SK-N-SH (cell line): ENCODE measurements at regions not wholly inside any gene's neighbourhood (a gene's known extent, or its start where the extent isn't known, plus 50 kb on each side); places are given as distances from the start of the nearest gene placed in this dataset.

Experiments
- CTCF ChIA-PET: fragments of 300-600, 350-600 bp; formaldehyde crosslinking; extraction: SDS; loops from one replicate; lab custom pipeline; 2021; lab: Yijun Ruan, JAX
- POLR2A ChIA-PET: fragments of 350-600 bp; sonication (Branson Sonifier 250); formaldehyde crosslinking; extraction: SDS; loops from one replicate; lab custom pipeline; 2020; ENCODE audit warnings: antibody characterized with exemption, inconsistent platforms; lab: Yijun Ruan, JAX
- DNase-seq: peaks from one replicate; pipeline ENCODE4 v3.0.0; 2012
- H2AFZ ChIP-seq: fragments of 200-600 bp; sonication (generic); 2 replicates; pipeline ENCODE4 v1.8.1; 2016; ENCODE audit warnings: antibody characterized with exemption, mild to moderate bottlenecking, low read depth
- H3F3A ChIP-seq: fragments of 200-600 bp; sonication (generic); replicated peaks from 2 replicates; pipeline ENCODE3; 2016; ENCODE audit warnings: antibody characterized with exemption, mild to moderate bottlenecking; ENCODE audit not compliant: insufficient read depth
- H3K27ac ChIP-seq, 2 experiments: fragments of 200-500 bp in 1 of 2; fragments of 200-600 bp in 1 of 2; sonication (Bioruptor generic) in 1 of 2; sonication (generic), shearing (Covaris generic) in 1 of 2; 2 replicates each; pipeline versions ENCODE4 v1.5.1 to v1.6.1; 2014 to 2016; ENCODE audit warnings: low read depth in 2 of 2, inconsistent platforms in 1 of 2, low read length in 1 of 2, mild to moderate bottlenecking in 1 of 2, mixed read lengths in 1 of 2
- H3K27me3 ChIP-seq: fragments of 200-600 bp; sonication (generic), shearing (Covaris generic); 2 replicates; pipeline ENCODE4 v1.6.1; 2016; ENCODE audit warnings: mixed run types; ENCODE audit not compliant: insufficient read depth
- H3K36me3 ChIP-seq, 2 experiments: fragments of 200-500 bp in 1 of 2; fragments of 200-600 bp in 1 of 2; sonication (Bioruptor generic) in 1 of 2; sonication (generic) in 1 of 2; replicated peaks in 1 of 2; 2 replicates each; pipeline versions ENCODE3 to v1.5.1; 2014 to 2016; ENCODE audit warnings: low read length in 1 of 2, mild to moderate bottlenecking in 1 of 2; ENCODE audit not compliant: insufficient read depth in 2 of 2, control insufficient read depth in 1 of 2
- H3K4me1 ChIP-seq, 2 experiments: fragments of 200-500 bp in 1 of 2; fragments of 200-600 bp in 1 of 2; sonication (Bioruptor generic) in 1 of 2; sonication (generic), shearing (Covaris generic) in 1 of 2; 2 replicates each; pipeline versions ENCODE4 v1.5.1 to v1.6.1; 2014 to 2016; ENCODE audit warnings: low read depth in 1 of 2, low read length in 1 of 2, mixed run types in 1 of 2; ENCODE audit not compliant: insufficient read depth in 2 of 2, control insufficient read depth in 1 of 2
- H3K4me2 ChIP-seq: fragments of 200-600 bp; sonication (generic), shearing (Covaris generic); 2 replicates; pipeline ENCODE4 v1.6.1; 2017; ENCODE audit warnings: mixed run types
- H3K4me3 ChIP-seq, 2 experiments: fragments of 200-500 bp in 1 of 2; fragments of 200-600 bp in 1 of 2; sonication (Bioruptor generic) in 1 of 2; sonication (generic), shearing (Covaris generic) in 1 of 2; 2 replicates each; pipeline versions ENCODE4 v1.5.1 to v1.8.1; 2014 to 2016; ENCODE audit warnings: low read depth in 2 of 2, inconsistent platforms in 1 of 2, low read length in 1 of 2, mild to moderate bottlenecking in 1 of 2, mixed read lengths in 1 of 2, moderate library complexity in 1 of 2
- H3K79me2 ChIP-seq: fragments of 200-600 bp; sonication (generic); 2 replicates; pipeline ENCODE4 v1.8.1; 2017; ENCODE audit warnings: mild to moderate bottlenecking; ENCODE audit not compliant: insufficient read depth
- H3K9ac ChIP-seq: fragments of 200-600 bp; sonication (generic); 2 replicates; pipeline ENCODE4 v1.6.1; 2017; ENCODE audit warnings: mixed run types
- H3K9me2 ChIP-seq: fragments of 200-600 bp; sonication (generic); 2 replicates; pipeline ENCODE4 v1.6.1; 2017; ENCODE audit warnings: mixed run types
- H3K9me3 ChIP-seq: fragments of 200-600 bp; sonication (generic); 2 replicates; pipeline ENCODE4 v1.6.1; 2017; ENCODE audit warnings: mixed run types, mild to moderate bottlenecking, moderate library complexity
- H4K20me1 ChIP-seq: fragments of 200-600 bp; sonication (generic); 2 replicates; pipeline ENCODE4 v1.6.1; 2017; ENCODE audit warnings: mild to moderate bottlenecking, mixed run types; ENCODE audit not compliant: insufficient read depth
- CHD2 ChIP-seq: fragments of 150-350 bp; IDR thresholded peaks from 2 replicates; pipeline ENCODE4 v1.6.1; 2018; ENCODE audit warnings: low read length; ENCODE audit not compliant: partially characterized antibody
- EZH2phosphoT487 ChIP-seq: fragments of 200-600 bp; sonication (generic); IDR thresholded peaks from 2 replicates; pipeline ENCODE4 v1.6.1; 2017; ENCODE audit warnings: low read depth, mixed run types, mild to moderate bottlenecking, antibody characterized with exemption, moderate library complexity, borderline replicate concordance
- FOXJ3 ChIP-seq: sonication (generic); formaldehyde crosslinking; IDR thresholded peaks from 2 replicates; pipeline ENCODE4 v1.5.1; 2020; ENCODE audit warnings: mild to moderate bottlenecking, missing genetic modification reagents
- GATA2 ChIP-seq: sonication (generic); formaldehyde crosslinking; IDR thresholded peaks from 2 replicates; pipeline ENCODE4 v1.5.0; 2020; ENCODE audit warnings: mild to moderate bottlenecking, missing genetic modification reagents
- JUND ChIP-seq: IDR thresholded peaks from 2 replicates; pipeline ENCODE4 v1.4.0; 2012
- NFIC ChIP-seq: IDR thresholded peaks from 2 replicates; pipeline ENCODE4 v1.4.0; 2012; ENCODE audit warnings: borderline replicate concordance
- POLR2AphosphoS5 ChIP-seq: IDR thresholded peaks from 2 replicates; pipeline ENCODE4 v1.6.1; 2012; ENCODE audit warnings: low read depth, low read length
- RCOR1 ChIP-seq: fragments of 150-350 bp; IDR thresholded peaks from 2 replicates; pipeline ENCODE4 v1.6.1; 2017; ENCODE audit warnings: antibody characterized with exemption, low read length
- RXRA ChIP-seq: IDR thresholded peaks from 2 replicates; pipeline ENCODE4 v1.4.0; 2012; ENCODE audit warnings: low read depth, mild to moderate bottlenecking, borderline replicate concordance
- SIN3A ChIP-seq: IDR thresholded peaks from 2 replicates; pipeline ENCODE4 v1.6.1; 2012; ENCODE audit warnings: low read depth, mild to moderate bottlenecking, low read length, moderate library complexity, borderline replicate concordance
- TCF12 ChIP-seq: IDR thresholded peaks from 2 replicates; pipeline ENCODE4 v1.4.0; 2012
- TEAD4 ChIP-seq: IDR thresholded peaks from 2 replicates; pipeline ENCODE4 v1.4.0; 2012; ENCODE audit warnings: mild to moderate bottlenecking, borderline replicate concordance; ENCODE audit not compliant: insufficient read depth
- TF ChIP-seq, protein P1 (sequence below): fragments of 150-350 bp; IDR thresholded peaks from 2 replicates; pipeline ENCODE4 v1.6.1; 2017; ENCODE audit warnings: antibody characterized with exemption, low read length, low read depth, borderline replicate concordance
- TF ChIP-seq, protein P2 (sequence below): IDR thresholded peaks from 2 replicates; pipeline ENCODE4; 2012
- TF ChIP-seq, protein P3 (sequence below): fragments of 200-600 bp; sonication (generic); IDR thresholded peaks from 2 replicates; pipeline ENCODE4 v1.6.1; 2017; ENCODE audit warnings: antibody characterized with exemption, mild to moderate bottlenecking, moderate library complexity
- TF ChIP-seq, protein P4 (sequence below): IDR thresholded peaks from 2 replicates; pipeline ENCODE4 v1.4.0; 2012; ENCODE audit warnings: low read depth, borderline replicate concordance
- TF ChIP-seq, protein P5 (sequence below): IDR thresholded peaks from 2 replicates; pipeline ENCODE4 v1.6.1; 2012; ENCODE audit warnings: mild to moderate bottlenecking, low read depth, low read length, moderate library complexity
- TF ChIP-seq, protein P6 (sequence below): fragments of 150-350 bp; IDR thresholded peaks from 2 replicates; pipeline ENCODE4 v1.6.1; 2016; ENCODE audit warnings: mild to moderate bottlenecking, low read depth, low read length
- TF ChIP-seq, protein P7 (sequence below): IDR thresholded peaks from 2 replicates; pipeline ENCODE4 v1.4.0; 2012; ENCODE audit warnings: low read depth, borderline replicate concordance

DNA sequence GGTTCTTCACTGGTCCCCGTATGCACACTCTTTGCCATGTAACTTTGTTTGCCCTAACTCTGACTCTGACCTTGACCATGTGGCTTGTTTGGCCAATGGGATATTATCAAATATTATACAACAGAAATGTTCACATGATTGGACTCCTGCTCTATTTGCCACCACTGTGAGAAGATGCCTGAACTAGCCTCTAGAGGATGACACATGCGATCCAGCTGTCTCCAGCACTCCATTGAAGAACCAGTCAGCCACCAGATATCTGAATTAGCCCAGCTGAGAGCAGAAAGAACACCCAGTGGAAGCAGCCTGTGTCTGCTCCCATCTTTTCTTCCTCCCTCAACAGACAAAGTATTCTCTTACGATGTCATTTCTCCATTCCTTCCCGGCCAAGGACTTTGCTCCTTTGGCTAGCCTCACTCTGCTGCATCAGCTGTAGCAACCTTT, 412.1 kb downstream of the IRS1 start (continued):
- TF ChIP-seq, protein P1, sequence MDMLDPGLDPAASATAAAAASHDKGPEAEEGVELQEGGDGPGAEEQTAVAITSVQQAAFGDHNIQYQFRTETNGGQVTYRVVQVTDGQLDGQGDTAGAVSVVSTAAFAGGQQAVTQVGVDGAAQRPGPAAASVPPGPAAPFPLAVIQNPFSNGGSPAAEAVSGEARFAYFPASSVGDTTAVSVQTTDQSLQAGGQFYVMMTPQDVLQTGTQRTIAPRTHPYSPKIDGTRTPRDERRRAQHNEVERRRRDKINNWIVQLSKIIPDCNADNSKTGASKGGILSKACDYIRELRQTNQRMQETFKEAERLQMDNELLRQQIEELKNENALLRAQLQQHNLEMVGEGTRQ, result no peak
- TF ChIP-seq TEAD4 (no peak), GATA2 (CRISPR knock-in tag) (no peak), POLR2AphosphoS5 (no peak), RCOR1 (no peak)
- TF ChIP-seq, protein P2, sequence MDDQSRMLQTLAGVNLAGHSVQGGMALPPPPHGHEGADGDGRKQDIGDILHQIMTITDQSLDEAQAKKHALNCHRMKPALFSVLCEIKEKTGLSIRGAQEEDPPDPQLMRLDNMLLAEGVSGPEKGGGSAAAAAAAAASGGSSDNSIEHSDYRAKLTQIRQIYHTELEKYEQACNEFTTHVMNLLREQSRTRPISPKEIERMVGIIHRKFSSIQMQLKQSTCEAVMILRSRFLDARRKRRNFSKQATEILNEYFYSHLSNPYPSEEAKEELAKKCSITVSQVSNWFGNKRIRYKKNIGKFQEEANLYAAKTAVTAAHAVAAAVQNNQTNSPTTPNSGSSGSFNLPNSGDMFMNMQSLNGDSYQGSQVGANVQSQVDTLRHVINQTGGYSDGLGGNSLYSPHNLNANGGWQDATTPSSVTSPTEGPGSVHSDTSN, result no peak

DNA sequence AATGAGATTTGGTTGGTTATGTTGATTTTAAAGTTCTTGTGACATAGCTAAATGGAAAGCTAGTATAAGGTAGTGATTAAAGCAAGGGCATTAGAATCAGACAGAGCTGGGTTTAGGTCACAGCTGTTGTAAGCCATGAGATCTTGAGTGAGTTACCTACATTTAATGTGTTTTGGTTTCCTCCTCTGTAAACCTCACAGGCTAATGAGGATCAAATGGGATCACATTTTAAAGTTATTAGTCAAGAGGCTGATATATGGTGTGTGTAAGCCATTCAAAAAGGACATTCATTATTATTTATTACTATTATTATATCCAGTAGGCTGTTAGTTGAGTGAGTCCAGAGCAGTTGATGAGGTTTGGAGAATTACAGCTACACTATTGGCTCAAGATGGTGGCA, 416.2 kb downstream of the IRS1 start:
- H3K4me1 ChIP-seq, result no peaks in the 10 kb centered on the region
- no peaks in the 10 kb centered on the region for H3K27me3 ChIP-seq
- CTCF ChIA-PET, result no interaction called here
- H3K4me3 ChIP-seq, result no peak overlapping the region
- no peaks in the 10 kb centered on the region for H3F3A ChIP-seq
- no peaks in the 10 kb centered on the region for H3K36me3 ChIP-seq
- POLR2A ChIA-PET, result no interaction called here
- H3K9me2 ChIP-seq, result no peaks in the 10 kb centered on the region
- H3K79me2 ChIP-seq, result no peaks in the 10 kb centered on the region
- H2AFZ ChIP-seq, result no peak overlapping the region
- no peak overlapping the region for H3K4me2 ChIP-seq
- no peak overlapping the region for H3K27ac ChIP-seq
- no peak overlapping the region for H3K9ac ChIP-seq
- H3K9me3 ChIP-seq, result no peaks in the 10 kb centered on the region
- H4K20me1 ChIP-seq, result no peaks in the 10 kb centered on the region
- DNase-seq, result no peak
- TF ChIP-seq EZH2phosphoT487, result no peak
- TF ChIP-seq, protein P3, sequence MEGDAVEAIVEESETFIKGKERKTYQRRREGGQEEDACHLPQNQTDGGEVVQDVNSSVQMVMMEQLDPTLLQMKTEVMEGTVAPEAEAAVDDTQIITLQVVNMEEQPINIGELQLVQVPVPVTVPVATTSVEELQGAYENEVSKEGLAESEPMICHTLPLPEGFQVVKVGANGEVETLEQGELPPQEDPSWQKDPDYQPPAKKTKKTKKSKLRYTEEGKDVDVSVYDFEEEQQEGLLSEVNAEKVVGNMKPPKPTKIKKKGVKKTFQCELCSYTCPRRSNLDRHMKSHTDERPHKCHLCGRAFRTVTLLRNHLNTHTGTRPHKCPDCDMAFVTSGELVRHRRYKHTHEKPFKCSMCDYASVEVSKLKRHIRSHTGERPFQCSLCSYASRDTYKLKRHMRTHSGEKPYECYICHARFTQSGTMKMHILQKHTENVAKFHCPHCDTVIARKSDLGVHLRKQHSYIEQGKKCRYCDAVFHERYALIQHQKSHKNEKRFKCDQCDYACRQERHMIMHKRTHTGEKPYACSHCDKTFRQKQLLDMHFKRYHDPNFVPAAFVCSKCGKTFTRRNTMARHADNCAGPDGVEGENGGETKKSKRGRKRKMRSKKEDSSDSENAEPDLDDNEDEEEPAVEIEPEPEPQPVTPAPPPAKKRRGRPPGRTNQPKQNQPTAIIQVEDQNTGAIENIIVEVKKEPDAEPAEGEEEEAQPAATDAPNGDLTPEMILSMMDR, result no peak
- no peak for TF ChIP-seq TCF12
- no peak for TF ChIP-seq NFIC
- TF ChIP-seq, protein P4, sequence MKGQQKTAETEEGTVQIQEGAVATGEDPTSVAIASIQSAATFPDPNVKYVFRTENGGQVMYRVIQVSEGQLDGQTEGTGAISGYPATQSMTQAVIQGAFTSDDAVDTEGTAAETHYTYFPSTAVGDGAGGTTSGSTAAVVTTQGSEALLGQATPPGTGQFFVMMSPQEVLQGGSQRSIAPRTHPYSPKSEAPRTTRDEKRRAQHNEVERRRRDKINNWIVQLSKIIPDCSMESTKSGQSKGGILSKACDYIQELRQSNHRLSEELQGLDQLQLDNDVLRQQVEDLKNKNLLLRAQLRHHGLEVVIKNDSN, result no peak
- no peak for TF ChIP-seq SIN3A
- TF ChIP-seq CHD2, result no peak
- no peak for TF ChIP-seq RXRA
- no peak for TF ChIP-seq TEAD4
- TF ChIP-seq, protein P5, sequence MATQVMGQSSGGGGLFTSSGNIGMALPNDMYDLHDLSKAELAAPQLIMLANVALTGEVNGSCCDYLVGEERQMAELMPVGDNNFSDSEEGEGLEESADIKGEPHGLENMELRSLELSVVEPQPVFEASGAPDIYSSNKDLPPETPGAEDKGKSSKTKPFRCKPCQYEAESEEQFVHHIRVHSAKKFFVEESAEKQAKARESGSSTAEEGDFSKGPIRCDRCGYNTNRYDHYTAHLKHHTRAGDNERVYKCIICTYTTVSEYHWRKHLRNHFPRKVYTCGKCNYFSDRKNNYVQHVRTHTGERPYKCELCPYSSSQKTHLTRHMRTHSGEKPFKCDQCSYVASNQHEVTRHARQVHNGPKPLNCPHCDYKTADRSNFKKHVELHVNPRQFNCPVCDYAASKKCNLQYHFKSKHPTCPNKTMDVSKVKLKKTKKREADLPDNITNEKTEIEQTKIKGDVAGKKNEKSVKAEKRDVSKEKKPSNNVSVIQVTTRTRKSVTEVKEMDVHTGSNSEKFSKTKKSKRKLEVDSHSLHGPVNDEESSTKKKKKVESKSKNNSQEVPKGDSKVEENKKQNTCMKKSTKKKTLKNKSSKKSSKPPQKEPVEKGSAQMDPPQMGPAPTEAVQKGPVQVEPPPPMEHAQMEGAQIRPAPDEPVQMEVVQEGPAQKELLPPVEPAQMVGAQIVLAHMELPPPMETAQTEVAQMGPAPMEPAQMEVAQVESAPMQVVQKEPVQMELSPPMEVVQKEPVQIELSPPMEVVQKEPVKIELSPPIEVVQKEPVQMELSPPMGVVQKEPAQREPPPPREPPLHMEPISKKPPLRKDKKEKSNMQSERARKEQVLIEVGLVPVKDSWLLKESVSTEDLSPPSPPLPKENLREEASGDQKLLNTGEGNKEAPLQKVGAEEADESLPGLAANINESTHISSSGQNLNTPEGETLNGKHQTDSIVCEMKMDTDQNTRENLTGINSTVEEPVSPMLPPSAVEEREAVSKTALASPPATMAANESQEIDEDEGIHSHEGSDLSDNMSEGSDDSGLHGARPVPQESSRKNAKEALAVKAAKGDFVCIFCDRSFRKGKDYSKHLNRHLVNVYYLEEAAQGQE, result no peak
- TF ChIP-seq JUND, result no peak
- TF ChIP-seq, protein P6, sequence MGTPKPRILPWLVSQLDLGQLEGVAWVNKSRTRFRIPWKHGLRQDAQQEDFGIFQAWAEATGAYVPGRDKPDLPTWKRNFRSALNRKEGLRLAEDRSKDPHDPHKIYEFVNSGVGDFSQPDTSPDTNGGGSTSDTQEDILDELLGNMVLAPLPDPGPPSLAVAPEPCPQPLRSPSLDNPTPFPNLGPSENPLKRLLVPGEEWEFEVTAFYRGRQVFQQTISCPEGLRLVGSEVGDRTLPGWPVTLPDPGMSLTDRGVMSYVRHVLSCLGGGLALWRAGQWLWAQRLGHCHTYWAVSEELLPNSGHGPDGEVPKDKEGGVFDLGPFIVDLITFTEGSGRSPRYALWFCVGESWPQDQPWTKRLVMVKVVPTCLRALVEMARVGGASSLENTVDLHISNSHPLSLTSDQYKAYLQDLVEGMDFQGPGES, result no peak
- no peak for TF ChIP-seq FOXJ3
- TF ChIP-seq, protein P7, sequence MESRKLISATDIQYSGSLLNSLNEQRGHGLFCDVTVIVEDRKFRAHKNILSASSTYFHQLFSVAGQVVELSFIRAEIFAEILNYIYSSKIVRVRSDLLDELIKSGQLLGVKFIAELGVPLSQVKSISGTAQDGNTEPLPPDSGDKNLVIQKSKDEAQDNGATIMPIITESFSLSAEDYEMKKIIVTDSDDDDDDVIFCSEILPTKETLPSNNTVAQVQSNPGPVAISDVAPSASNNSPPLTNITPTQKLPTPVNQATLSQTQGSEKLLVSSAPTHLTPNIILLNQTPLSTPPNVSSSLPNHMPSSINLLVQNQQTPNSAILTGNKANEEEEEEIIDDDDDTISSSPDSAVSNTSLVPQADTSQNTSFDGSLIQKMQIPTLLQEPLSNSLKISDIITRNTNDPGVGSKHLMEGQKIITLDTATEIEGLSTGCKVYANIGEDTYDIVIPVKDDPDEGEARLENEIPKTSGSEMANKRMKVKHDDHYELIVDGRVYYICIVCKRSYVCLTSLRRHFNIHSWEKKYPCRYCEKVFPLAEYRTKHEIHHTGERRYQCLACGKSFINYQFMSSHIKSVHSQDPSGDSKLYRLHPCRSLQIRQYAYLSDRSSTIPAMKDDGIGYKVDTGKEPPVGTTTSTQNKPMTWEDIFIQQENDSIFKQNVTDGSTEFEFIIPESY, result no peak
